Spleen (tissue), 11 donors: ENCODE measurements at regions not wholly inside any gene's neighbourhood (a gene's known extent, or its start where the extent isn't known, plus 50 kb on each side); places are given as distances from the start of the nearest gene placed in this dataset.

Source experiments
- DNase-seq: peaks from one replicate; pipeline ENCODE4 v3.0.0-alpha.2; 2020
- H3K27ac ChIP-seq, 8 donors: fragments of 200-600 bp; sonication (generic) in 7 of 8; 1 replicate in 4 of 8; 2 replicates in 4 of 8; pipeline versions ENCODE4 v1.5.0 to v1.8.0; 2016 to 2021; ENCODE audit warnings: inconsistent platforms in 4 of 8, mild to moderate bottlenecking in 4 of 8, moderate library complexity in 1 of 8
- H3K27me3 ChIP-seq, 7 donors: fragments of 200-600 bp; sonication (generic) in 6 of 7; replicated peaks in 1 of 7; 1 replicate in 4 of 7; 2 replicates in 3 of 7; pipeline versions ENCODE4 v1.5.0 to v1.8.0; 2016 to 2021; ENCODE audit warnings: inconsistent platforms in 3 of 7, mild to moderate bottlenecking in 1 of 7
- H3K36me3 ChIP-seq, 6 donors: fragments of 200-600 bp; sonication (generic) in 5 of 6; 1 replicate in 4 of 6; 2 replicates in 2 of 6; pipeline versions ENCODE4 v1.5.0 to v1.8.0; 2016 to 2021; ENCODE audit warnings: inconsistent platforms in 2 of 6
- H3K4me1 ChIP-seq, 6 donors: fragments of 200-600 bp; sonication (generic) in 5 of 6; 1 replicate in 3 of 6; 2 replicates in 3 of 6; pipeline versions ENCODE4 v1.5.0 to v1.8.0; 2016 to 2021; ENCODE audit warnings: inconsistent platforms in 3 of 6
- H3K4me3 ChIP-seq, 8 donors: fragments of 200-600 bp; sonication (generic) in 7 of 8; 1 replicate in 4 of 8; 2 replicates in 4 of 8; pipeline versions ENCODE4 v1.5.0 to v1.8.0; 2016 to 2021; ENCODE audit warnings: inconsistent platforms in 4 of 8, mild to moderate bottlenecking in 4 of 8, moderate library complexity in 2 of 8
- H3K9me3 ChIP-seq, 8 donors: fragments of 200-600 bp; sonication (generic) in 7 of 8; 1 replicate in 4 of 8; 2 replicates in 4 of 8; pipeline versions ENCODE4 v1.5.0 to v1.8.0; 2016 to 2021; ENCODE audit warnings: inconsistent platforms in 4 of 8
- POLR2A ChIP-seq, 3 donors: fragments of 450-650 bp; IDR thresholded peaks; one replicate each; pipeline ENCODE4 v1.5.1; 2017; ENCODE audit warnings: antibody characterized with exemption in 3 of 3, mild to moderate bottlenecking in 1 of 3
- POLR2AphosphoS5 ChIP-seq, 3 donors: sonication (generic); formaldehyde crosslinking; IDR thresholded peaks; one replicate each; pipeline ENCODE4 v1.5.1; 2017; ENCODE audit warnings: antibody characterized with exemption in 3 of 3
- WGBS, 5 donors: extraction: QIAGEN DNeasy Blood & Tissue Kit in 3 of 5; methylation state at CpG; one replicate each; pipeline versions ENCODE4 v1.1.5 to v1.1.7; 2013 to 2018; 5-methylcytosine and 5-hydroxymethylcytosine counted together
- intact Hi-C: fragments of 100-400 bp; cut with DNase I; formaldehyde crosslinking; loops from one replicate; pipeline ENCODE4 v1.15.0; 2023; ENCODE audit warnings: low total_unique reads
- TF ChIP-seq, protein P1 (sequence below), 11 experiments: fragments of 200-600 bp in 7 of 11; fragments of 450-650 bp in 4 of 11; sonication (generic) in 4 of 11; IDR thresholded peaks in 8 of 11; conservative IDR thresholded peaks in 3 of 11; 1 replicate in 7 of 11; 2 replicates in 4 of 11; pipeline versions ENCODE4 v1.4.0 to v1.8.0; 2016 to 2021; ENCODE audit warnings: antibody characterized with exemption in 11 of 11, inconsistent platforms in 4 of 11, mild to moderate bottlenecking in 1 of 11
- donor health status: healthy with polysubstance abuse.
- donor health status: DM: no; HTN: no; CAD: no; lungs with moderate emphysema.
- donor health status: DM: no; HTN: no; CAD: no.
- donor health status: Bipolar disorder and iron deficiency.
- donor health status: healthy.
- donor health status: DM: no; HTN: no; CAD: no.
- donor health status: DM: yes; HTN: yes; CAD: no.

DNA sequence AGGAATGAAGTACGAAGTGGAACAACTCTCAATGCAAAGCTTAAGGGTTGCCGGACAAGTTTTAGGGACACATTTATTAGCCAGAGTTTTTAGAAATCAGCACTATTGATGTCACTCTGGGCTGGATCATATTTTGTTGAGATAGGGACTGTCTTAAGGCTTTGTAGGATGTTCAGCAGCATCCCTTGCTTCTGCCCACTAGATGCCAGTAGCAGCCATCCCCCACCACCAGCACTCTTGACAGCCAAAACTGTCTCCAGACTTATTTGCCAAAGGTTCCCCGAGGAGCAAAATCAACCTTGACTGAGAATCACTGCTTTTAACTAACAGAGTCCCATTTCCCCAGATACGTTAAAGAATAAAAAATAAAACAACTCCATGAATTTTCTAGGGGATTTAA, 1497.3 kb downstream of the STIM2 start:
- 61 to 76% (median 66%) methylated on average over 4 of the region's 4 CpGs for WGBS, 5 donors
- Histone ChIP-seq H3K4me1 (no peaks in the 10 kb centered on the region), H3K4me3 (no peak overlapping the region), H3K36me3 (no peaks in the 10 kb centered on the region), H3K27me3 (no peaks in the 10 kb centered on the region), H3K27ac (no peak overlapping the region), H3K9me3 (peaks cover 0 to 3% (median 0%) of the 10 kb centered on the region in 8 donors)
- intact Hi-C loops = no loop called here
- TF ChIP-seq POLR2AphosphoS5 (IDR thresholded peaks at IDR 0.05) (no peak), POLR2A (IDR thresholded peaks at IDR 0.05) (no peak)
- TF ChIP-seq, protein P1, sequence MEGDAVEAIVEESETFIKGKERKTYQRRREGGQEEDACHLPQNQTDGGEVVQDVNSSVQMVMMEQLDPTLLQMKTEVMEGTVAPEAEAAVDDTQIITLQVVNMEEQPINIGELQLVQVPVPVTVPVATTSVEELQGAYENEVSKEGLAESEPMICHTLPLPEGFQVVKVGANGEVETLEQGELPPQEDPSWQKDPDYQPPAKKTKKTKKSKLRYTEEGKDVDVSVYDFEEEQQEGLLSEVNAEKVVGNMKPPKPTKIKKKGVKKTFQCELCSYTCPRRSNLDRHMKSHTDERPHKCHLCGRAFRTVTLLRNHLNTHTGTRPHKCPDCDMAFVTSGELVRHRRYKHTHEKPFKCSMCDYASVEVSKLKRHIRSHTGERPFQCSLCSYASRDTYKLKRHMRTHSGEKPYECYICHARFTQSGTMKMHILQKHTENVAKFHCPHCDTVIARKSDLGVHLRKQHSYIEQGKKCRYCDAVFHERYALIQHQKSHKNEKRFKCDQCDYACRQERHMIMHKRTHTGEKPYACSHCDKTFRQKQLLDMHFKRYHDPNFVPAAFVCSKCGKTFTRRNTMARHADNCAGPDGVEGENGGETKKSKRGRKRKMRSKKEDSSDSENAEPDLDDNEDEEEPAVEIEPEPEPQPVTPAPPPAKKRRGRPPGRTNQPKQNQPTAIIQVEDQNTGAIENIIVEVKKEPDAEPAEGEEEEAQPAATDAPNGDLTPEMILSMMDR (IDR thresholded peaks at IDR 0.05 in 8 of 11, conservative IDR thresholded peaks at IDR 0.05 in 3 of 11) = no peak
- DNase-seq = no peak

DNA sequence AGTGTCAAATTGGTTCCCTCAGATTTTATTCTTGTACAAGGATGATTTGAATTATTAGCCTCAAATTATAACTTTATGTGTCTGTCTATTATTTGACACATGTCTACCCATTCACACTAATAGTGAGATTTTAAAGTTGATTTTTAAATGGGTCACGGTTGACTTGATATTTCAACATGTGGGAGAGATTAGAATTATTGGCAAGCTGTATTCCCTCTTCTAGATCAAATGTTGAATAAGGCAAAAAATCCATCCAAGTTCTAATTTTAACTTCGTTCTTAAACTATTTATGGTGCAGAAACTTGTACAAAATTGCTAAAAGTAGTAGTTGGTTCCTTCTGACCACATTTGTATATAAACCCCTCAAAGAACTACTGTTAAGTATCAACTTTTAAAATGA, 1498.0 kb downstream of the STIM2 start:
- intact Hi-C loops = no loop called here
- 54 to 69% (median 60%) methylated on average over 2 of the region's 2 CpGs for WGBS, 5 donors
- Histone ChIP-seq H3K4me1 (no peaks in the 10 kb centered on the region), H3K27me3 (no peaks in the 10 kb centered on the region), H3K4me3 (no peak overlapping the region), H3K27ac (no peak overlapping the region), H3K9me3 (peaks cover 0 to 3% (median 0%) of the 10 kb centered on the region in 8 donors), H3K36me3 (no peaks in the 10 kb centered on the region)
- TF ChIP-seq POLR2AphosphoS5 (IDR thresholded peaks at IDR 0.05) (no peak), POLR2A (IDR thresholded peaks at IDR 0.05) (no peak)
- TF ChIP-seq, protein P1 (IDR thresholded peaks at IDR 0.05 in 8 of 11, conservative IDR thresholded peaks at IDR 0.05 in 3 of 11) = no peak
- DNase-seq = no peak

- Histone ChIP-seq H3K4me3 (no peak overlapping the region), H3K9me3 (peaks cover 0 to 3% (median 0%) of the 10 kb centered on the region in 8 donors), H3K27ac (no peak overlapping the region), H3K27me3 (no peaks in the 10 kb centered on the region), H3K4me1 (no peaks in the 10 kb centered on the region), H3K36me3 (no peaks in the 10 kb centered on the region)
- WGBS, 5 donors = 57 to 87% (median 67%) methylated on average over 2 of the region's 2 CpGs
- TF ChIP-seq, protein P1 (IDR thresholded peaks at IDR 0.05 in 8 of 11, conservative IDR thresholded peaks at IDR 0.05 in 3 of 11) = no peak
- TF ChIP-seq POLR2A (IDR thresholded peaks at IDR 0.05) (no peak), POLR2AphosphoS5 (IDR thresholded peaks at IDR 0.05) (no peak)
- no peak for DNase-seq
- intact Hi-C loops = no loop called here
Measured at GRCh38 chr4:28360681-28361080, 1500.0 kb downstream of the STIM2 start.

DNA sequence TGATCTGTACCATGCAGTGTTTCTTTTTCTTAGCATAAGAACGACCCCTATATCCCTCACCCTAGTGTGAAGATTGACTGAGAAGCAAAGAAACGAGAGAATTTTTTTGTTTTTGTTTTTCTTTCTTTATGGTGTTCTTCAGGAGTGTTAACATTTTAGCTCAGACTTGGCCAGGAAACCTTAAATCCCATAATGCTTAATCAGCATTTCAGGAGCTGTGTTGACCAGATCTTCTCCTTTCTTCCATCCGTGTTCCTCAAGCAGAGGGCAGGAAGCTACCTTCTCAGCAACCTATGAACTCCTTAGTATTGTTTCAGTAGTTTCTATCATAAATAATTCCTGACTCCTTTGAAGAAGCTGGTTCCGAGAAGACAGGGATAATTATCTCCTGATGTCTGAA, 1501.5 kb downstream of the STIM2 start:
- Histone ChIP-seq H3K4me1 (no peaks in the 10 kb centered on the region), H3K27me3 (no peaks in the 10 kb centered on the region), H3K9me3 (peaks cover 0 to 3% (median 0%) of the 10 kb centered on the region in 8 donors), H3K36me3 (no peaks in the 10 kb centered on the region), H3K4me3 (no peak overlapping the region), H3K27ac (no peak overlapping the region)
- WGBS, 5 donors = 56 to 74% (median 63%) methylated on average over 4 of the region's 4 CpGs
- TF ChIP-seq, protein P1 (IDR thresholded peaks at IDR 0.05 in 8 of 11, conservative IDR thresholded peaks at IDR 0.05 in 3 of 11) = no peak
- TF ChIP-seq POLR2AphosphoS5 (IDR thresholded peaks at IDR 0.05) (no peak), POLR2A (IDR thresholded peaks at IDR 0.05) (no peak)
- intact Hi-C loops = no loop called here
- DNase-seq = no peak
